ENCODE measurements at regions not wholly inside any gene's neighbourhood (a gene's known extent, or its start where the extent isn't known, plus 50 kb on each side); places are given as distances from the start of the nearest gene placed in this dataset.

GRCh38 chr14:103198131-103199105 is 75.2 kb downstream of the TNFAIP2 start:
- TF ChIP-seq, protein P1, sequence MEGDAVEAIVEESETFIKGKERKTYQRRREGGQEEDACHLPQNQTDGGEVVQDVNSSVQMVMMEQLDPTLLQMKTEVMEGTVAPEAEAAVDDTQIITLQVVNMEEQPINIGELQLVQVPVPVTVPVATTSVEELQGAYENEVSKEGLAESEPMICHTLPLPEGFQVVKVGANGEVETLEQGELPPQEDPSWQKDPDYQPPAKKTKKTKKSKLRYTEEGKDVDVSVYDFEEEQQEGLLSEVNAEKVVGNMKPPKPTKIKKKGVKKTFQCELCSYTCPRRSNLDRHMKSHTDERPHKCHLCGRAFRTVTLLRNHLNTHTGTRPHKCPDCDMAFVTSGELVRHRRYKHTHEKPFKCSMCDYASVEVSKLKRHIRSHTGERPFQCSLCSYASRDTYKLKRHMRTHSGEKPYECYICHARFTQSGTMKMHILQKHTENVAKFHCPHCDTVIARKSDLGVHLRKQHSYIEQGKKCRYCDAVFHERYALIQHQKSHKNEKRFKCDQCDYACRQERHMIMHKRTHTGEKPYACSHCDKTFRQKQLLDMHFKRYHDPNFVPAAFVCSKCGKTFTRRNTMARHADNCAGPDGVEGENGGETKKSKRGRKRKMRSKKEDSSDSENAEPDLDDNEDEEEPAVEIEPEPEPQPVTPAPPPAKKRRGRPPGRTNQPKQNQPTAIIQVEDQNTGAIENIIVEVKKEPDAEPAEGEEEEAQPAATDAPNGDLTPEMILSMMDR (conservative IDR thresholded peaks at IDR 0.05; ENCODE audit: low read depth, low read length), result no peak
- no peak for TF ChIP-seq EZH2 (IDR thresholded peaks at IDR 0.05; ENCODE audit: low read length, unreplicated experiment)

All from PC-3 (cell line).